ENCODE measurements at regions not wholly inside any gene's neighbourhood (a gene's known extent, or its start where the extent isn't known, plus 50 kb on each side); places are given as distances from the start of the nearest gene placed in this dataset.

DNA sequence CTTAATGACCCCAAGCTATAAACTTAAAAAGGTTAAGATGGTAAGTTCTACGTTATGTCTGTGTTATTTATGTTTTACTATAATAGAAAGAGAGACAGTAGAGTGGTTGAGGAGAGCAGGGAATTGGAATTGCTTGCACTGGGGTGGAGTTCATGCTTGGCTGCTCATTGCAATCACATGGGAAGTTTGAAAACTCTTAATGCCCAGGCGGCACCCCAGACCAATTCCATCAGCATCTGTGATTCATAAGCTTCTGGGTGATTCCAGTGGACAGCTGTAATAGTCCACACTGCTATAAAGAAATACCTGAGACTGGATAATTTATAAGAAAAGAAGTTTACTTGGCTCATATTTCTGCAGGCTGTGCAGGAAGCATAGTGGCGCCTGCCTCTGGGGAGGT lies 323.9 kb upstream of the MSX2 start:
- Histone ChIP-seq H4K20me1 (ENCODE audit: insufficient read depth, low read length) (no peaks in the 10 kb centered on the region), H2AFZ (ENCODE audit: low read length) (no peak overlapping the region), H3K4me2 (ENCODE audit: low read length) (no peak overlapping the region), H3K27ac (ENCODE audit: low read depth, low read length, poor library complexity, severe bottlenecking) (no peak overlapping the region), H3K36me3 (ENCODE audit: insufficient read depth, low read length) (no peaks in the 10 kb centered on the region), H3K79me2 (ENCODE audit: insufficient read depth, low read depth, low read length) (no peaks in the 10 kb centered on the region), H3K9me3 (ENCODE audit: low read length) (no peaks in the 10 kb centered on the region), H3K4me3 (ENCODE audit: low read depth, low read length, poor library complexity, severe bottlenecking) (no peak overlapping the region), H3K9me2 (ENCODE audit: insufficient read depth, low read length) (no peaks in the 10 kb centered on the region), H3K4me1 (ENCODE audit: insufficient read depth, low read length, poor library complexity, severe bottlenecking) (no peaks in the 10 kb centered on the region)
- no peak for DNase-seq (ENCODE audit: low spot score)
- TF ChIP-seq, protein P1, sequence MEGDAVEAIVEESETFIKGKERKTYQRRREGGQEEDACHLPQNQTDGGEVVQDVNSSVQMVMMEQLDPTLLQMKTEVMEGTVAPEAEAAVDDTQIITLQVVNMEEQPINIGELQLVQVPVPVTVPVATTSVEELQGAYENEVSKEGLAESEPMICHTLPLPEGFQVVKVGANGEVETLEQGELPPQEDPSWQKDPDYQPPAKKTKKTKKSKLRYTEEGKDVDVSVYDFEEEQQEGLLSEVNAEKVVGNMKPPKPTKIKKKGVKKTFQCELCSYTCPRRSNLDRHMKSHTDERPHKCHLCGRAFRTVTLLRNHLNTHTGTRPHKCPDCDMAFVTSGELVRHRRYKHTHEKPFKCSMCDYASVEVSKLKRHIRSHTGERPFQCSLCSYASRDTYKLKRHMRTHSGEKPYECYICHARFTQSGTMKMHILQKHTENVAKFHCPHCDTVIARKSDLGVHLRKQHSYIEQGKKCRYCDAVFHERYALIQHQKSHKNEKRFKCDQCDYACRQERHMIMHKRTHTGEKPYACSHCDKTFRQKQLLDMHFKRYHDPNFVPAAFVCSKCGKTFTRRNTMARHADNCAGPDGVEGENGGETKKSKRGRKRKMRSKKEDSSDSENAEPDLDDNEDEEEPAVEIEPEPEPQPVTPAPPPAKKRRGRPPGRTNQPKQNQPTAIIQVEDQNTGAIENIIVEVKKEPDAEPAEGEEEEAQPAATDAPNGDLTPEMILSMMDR (conservative IDR thresholded peaks at IDR 0.05; ENCODE audit: low read length): no peak
- no peak for TF ChIP-seq EZH2phosphoT487 (IDR thresholded peaks at IDR 0.05; ENCODE audit: borderline replicate concordance, low read depth, low read length)
- ChIA-PET POLR2A (interaction anchor here (0.6 kb wide), 1 partner anchor 1110 kb away, joined by 4 read pairs; no protein-coding TSS in a partner anchor), CTCF (ENCODE audit: unreplicated experiment) (no interaction called here)
- BruUV-seq (replicated peaks): no TSS peak
- intact Hi-C loops (cut with micrococcal nuclease; ENCODE audit: unreplicated experiment): no loop called here

DNA sequence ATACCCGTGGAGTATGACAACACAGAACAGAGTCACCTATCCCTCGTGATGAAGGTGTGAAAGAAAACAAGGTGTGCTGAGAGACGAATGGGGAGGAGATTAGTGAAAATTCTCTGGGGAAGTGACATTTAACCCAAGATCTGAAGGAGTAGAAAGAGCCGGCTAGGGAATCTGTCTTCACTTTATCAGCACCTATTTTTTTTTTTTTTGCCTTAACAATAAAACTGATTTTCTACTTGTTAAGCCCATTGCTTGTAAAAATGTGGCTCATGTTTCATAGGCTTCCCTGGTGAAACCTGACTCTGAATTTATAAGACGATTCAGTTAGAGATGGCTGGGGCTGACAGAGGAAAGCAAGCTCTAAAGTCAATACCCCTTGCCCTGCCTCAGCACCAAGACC lies 322.6 kb upstream of the MSX2 start:
- no peak for DNase-seq (ENCODE audit: low spot score)
- no peak overlapping the region for H3K27ac ChIP-seq (ENCODE audit: low read depth, low read length, poor library complexity, severe bottlenecking)
- no peaks in the 10 kb centered on the region for H3K9me3 ChIP-seq (ENCODE audit: low read length)
- no peaks in the 10 kb centered on the region for H4K20me1 ChIP-seq (ENCODE audit: insufficient read depth, low read length)
- ChIA-PET CTCF (ENCODE audit: unreplicated experiment) (no interaction called here), POLR2A (interaction anchor here (0.6 kb wide), 1 partner anchor 927 kb away, joined by 4 read pairs; no protein-coding TSS in a partner anchor)
- H3K4me1 ChIP-seq (ENCODE audit: insufficient read depth, low read length, poor library complexity, severe bottlenecking): no peaks in the 10 kb centered on the region
- H2AFZ ChIP-seq (ENCODE audit: low read length): no peak overlapping the region
- H3K36me3 ChIP-seq (ENCODE audit: insufficient read depth, low read length): no peaks in the 10 kb centered on the region
- no peaks in the 10 kb centered on the region for H3K9me2 ChIP-seq (ENCODE audit: insufficient read depth, low read length)
- no TSS peak for BruUV-seq (replicated peaks)
- no peak overlapping the region for H3K4me3 ChIP-seq (ENCODE audit: low read depth, low read length, poor library complexity, severe bottlenecking)
- H3K4me2 ChIP-seq (ENCODE audit: low read length): no peak overlapping the region
- no peaks in the 10 kb centered on the region for H3K79me2 ChIP-seq (ENCODE audit: insufficient read depth, low read depth, low read length)
- intact Hi-C loops (cut with micrococcal nuclease; ENCODE audit: unreplicated experiment): no loop called here
- TF ChIP-seq, protein P1 (conservative IDR thresholded peaks at IDR 0.05; ENCODE audit: low read length): no peak
- TF ChIP-seq EZH2phosphoT487 (IDR thresholded peaks at IDR 0.05; ENCODE audit: borderline replicate concordance, low read depth, low read length): no peak

DNA sequence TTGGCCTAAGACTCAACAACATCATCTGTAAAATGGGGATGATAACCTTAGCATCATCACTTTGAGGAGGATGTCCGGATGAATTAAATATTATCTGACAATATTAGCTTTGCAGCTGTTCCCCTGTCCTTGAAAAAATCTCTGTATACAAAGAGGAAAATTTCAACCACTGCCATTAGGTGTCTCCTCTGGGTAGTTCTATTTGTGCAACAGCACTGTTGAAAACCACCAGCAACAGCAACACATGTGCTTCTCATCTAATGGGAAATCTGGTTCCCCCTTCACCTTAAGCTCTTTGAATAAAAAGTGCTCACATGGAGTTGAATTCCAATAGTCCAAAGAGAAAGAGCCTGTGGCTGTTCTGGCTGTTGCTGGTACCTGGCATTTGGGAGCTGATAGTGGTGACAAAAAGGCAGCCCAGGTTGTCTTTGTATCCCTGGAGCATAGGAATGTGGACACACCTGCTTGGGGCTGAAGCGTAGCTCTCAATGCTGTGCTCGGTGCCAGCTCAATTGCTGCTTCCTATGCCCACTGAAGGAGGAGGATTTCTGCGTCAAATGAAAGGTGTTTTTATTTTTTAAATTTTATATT lies 322.1 kb upstream of the MSX2 start:
- TF ChIP-seq EZH2phosphoT487 (IDR thresholded peaks at IDR 0.05; ENCODE audit: borderline replicate concordance, low read depth, low read length): no peak
- TF ChIP-seq, protein P1 (conservative IDR thresholded peaks at IDR 0.05; ENCODE audit: low read length): no peak
- no peaks in the 10 kb centered on the region for H3K79me2 ChIP-seq (ENCODE audit: insufficient read depth, low read depth, low read length)
- no peak overlapping the region for H3K4me3 ChIP-seq (ENCODE audit: low read depth, low read length, poor library complexity, severe bottlenecking)
- no peaks in the 10 kb centered on the region for H3K9me3 ChIP-seq (ENCODE audit: low read length)
- no peak overlapping the region for H3K27ac ChIP-seq (ENCODE audit: low read depth, low read length, poor library complexity, severe bottlenecking)
- intact Hi-C loops (cut with micrococcal nuclease; ENCODE audit: unreplicated experiment): no loop called here
- no TSS peak for BruUV-seq (replicated peaks)
- H3K4me1 ChIP-seq (ENCODE audit: insufficient read depth, low read length, poor library complexity, severe bottlenecking): no peaks in the 10 kb centered on the region
- no peak for DNase-seq (ENCODE audit: low spot score)
- CTCF ChIA-PET (ENCODE audit: unreplicated experiment): no interaction called here
- H2AFZ ChIP-seq (ENCODE audit: low read length): no peak overlapping the region
- H3K9me2 ChIP-seq (ENCODE audit: insufficient read depth, low read length): no peaks in the 10 kb centered on the region
- H3K4me2 ChIP-seq (ENCODE audit: low read length): no peak overlapping the region
- H3K36me3 ChIP-seq (ENCODE audit: insufficient read depth, low read length): no peaks in the 10 kb centered on the region
- no peaks in the 10 kb centered on the region for H4K20me1 ChIP-seq (ENCODE audit: insufficient read depth, low read length)
- POLR2A ChIA-PET: interaction anchor here (0.6 kb wide), 1 partner anchor 928 kb away, joined by 4 read pairs; no protein-coding TSS in a partner anchor

Measured in OCI-LY7 (cell line).